Right lobe of liver (tissue), 4 donors: ENCODE measurements at regions not wholly inside any gene's neighbourhood (a gene's known extent, or its start where the extent isn't known, plus 50 kb on each side); places are given as distances from the start of the nearest gene placed in this dataset.

Source experiments
- POLR2A ChIP-seq: fragments of 450-650 bp; IDR thresholded peaks from one replicate; pipeline ENCODE4 v1.6.1; 2017; ENCODE audit warnings: antibody characterized with exemption, mild to moderate bottlenecking
- TF ChIP-seq, protein P1 (sequence below), 4 donors: fragments of 200-600 bp in 3 of 4; fragments of 450-650 bp in 1 of 4; IDR thresholded peaks; one replicate each; pipeline versions ENCODE4 v1.5.1 to v1.8.0; 2016 to 2022; ENCODE audit warnings: antibody characterized with exemption in 4 of 4, mild to moderate bottlenecking in 2 of 4
- donor health status: DM: no; HTN: no; CAD: no.
- donor health status: DM: no; HTN: no; CAD: no.
- donor health status: DM: no; HTN: yes; CAD: no.

GRCh38 chr9:80968611-80969010, 720.7 kb downstream of the TLE1 start:
- TF ChIP-seq, protein P1, sequence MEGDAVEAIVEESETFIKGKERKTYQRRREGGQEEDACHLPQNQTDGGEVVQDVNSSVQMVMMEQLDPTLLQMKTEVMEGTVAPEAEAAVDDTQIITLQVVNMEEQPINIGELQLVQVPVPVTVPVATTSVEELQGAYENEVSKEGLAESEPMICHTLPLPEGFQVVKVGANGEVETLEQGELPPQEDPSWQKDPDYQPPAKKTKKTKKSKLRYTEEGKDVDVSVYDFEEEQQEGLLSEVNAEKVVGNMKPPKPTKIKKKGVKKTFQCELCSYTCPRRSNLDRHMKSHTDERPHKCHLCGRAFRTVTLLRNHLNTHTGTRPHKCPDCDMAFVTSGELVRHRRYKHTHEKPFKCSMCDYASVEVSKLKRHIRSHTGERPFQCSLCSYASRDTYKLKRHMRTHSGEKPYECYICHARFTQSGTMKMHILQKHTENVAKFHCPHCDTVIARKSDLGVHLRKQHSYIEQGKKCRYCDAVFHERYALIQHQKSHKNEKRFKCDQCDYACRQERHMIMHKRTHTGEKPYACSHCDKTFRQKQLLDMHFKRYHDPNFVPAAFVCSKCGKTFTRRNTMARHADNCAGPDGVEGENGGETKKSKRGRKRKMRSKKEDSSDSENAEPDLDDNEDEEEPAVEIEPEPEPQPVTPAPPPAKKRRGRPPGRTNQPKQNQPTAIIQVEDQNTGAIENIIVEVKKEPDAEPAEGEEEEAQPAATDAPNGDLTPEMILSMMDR (IDR thresholded peaks at IDR 0.05) = no peak
- no peak for TF ChIP-seq POLR2A
